ENCODE measurements at regions not wholly inside any gene's neighbourhood (a gene's known extent, or its start where the extent isn't known, plus 50 kb on each side); places are given as distances from the start of the nearest gene placed in this dataset.
A peak's percentile ranks its signal among the peaks of the same experiment; 100 is the strongest.

GRCh38 chr18:11258039-11258610 is 108.8 kb upstream of the PIEZO2 start:
- H3K79me2 ChIP-seq (ENCODE audit: insufficient read depth), result no peaks in the 10 kb centered on the region
- no peaks in the 10 kb centered on the region for H3K9me3 ChIP-seq
- no peaks in the 10 kb centered on the region for H3K36me3 ChIP-seq (replicated peaks in 1 of 2; ENCODE audit: control insufficient read depth in 1 of 2, insufficient read depth in 2 of 2, low read length in 1 of 2)
- peak overlapping the region in 1 of 2 experiments; percentile 79; a peak in 2 of 4 replicates for H3K27ac ChIP-seq (ENCODE audit: low read depth in 2 of 2, low read length in 1 of 2)
- H3K27me3 ChIP-seq (ENCODE audit: insufficient read depth), result no peaks in the 10 kb centered on the region
- peaks cover 0 to 13% of the 10 kb centered on the region in 2 experiments; a peak in 2 of 4 replicates for H3K4me1 ChIP-seq (ENCODE audit: control insufficient read depth in 1 of 2, insufficient read depth in 2 of 2, low read depth in 1 of 2, low read length in 1 of 2)
- H3K4me2 ChIP-seq, result no peak overlapping the region
- DNase-seq, result peak; percentile 62
- no peaks in the 10 kb centered on the region for H4K20me1 ChIP-seq (ENCODE audit: insufficient read depth)
- CTCF ChIA-PET, result no interaction called here
- no peak overlapping the region for H3K4me3 ChIP-seq (ENCODE audit: low read depth in 2 of 2, low read length in 1 of 2)
- WGBS (ENCODE audit: low lambda C conversion rate), result 3% methylated on average over 1 of the region's 1 CpG
- TF ChIP-seq TAF1 (IDR thresholded peaks at IDR 0.05; ENCODE audit: borderline replicate concordance, low read depth, low read length) (no peak), EP300 (IDR thresholded peaks at IDR 0.05; ENCODE audit: borderline replicate concordance in 1 of 2, low read depth in 1 of 2, low read length in 1 of 2) (peak in 1 of 2 experiments; percentile 41; a peak in 1 of 4 replicates), POLR2AphosphoS5 (IDR thresholded peaks at IDR 0.05; ENCODE audit: low read depth, low read length) (no peak), MEF2A (IDR thresholded peaks at IDR 0.05; ENCODE audit: borderline replicate concordance, low read depth) (no peak), CHD2 (IDR thresholded peaks at IDR 0.05; ENCODE audit: low read length, partially characterized antibody) (peak; percentile 54), RCOR1 (IDR thresholded peaks at IDR 0.05; ENCODE audit: low read length) (peak; percentile 61; the same call in 1 of the 2 replicates), GATA2 (CRISPR knock-in tag; IDR thresholded peaks at IDR 0.05) (peak; percentile 67), FOXJ3 (CRISPR knock-in tag; IDR thresholded peaks at IDR 0.05) (no peak), TCF12 (IDR thresholded peaks at IDR 0.05) (peak; percentile 29; the same call in 1 of the 2 replicates)
- H3K9me2 ChIP-seq, result no peaks in the 10 kb centered on the region
- no peak overlapping the region for H2AFZ ChIP-seq (ENCODE audit: low read depth)
- H3K9ac ChIP-seq, result no peak overlapping the region
- H3F3A ChIP-seq (replicated peaks; ENCODE audit: insufficient read depth), result no peaks in the 10 kb centered on the region
- POLR2A ChIA-PET, result no interaction called here

- no peak overlapping the region for H3K4me2 ChIP-seq
- H3F3A ChIP-seq (replicated peaks; ENCODE audit: insufficient read depth), result no peaks in the 10 kb centered on the region
- no peaks in the 10 kb centered on the region for H4K20me1 ChIP-seq (ENCODE audit: insufficient read depth)
- peaks cover 0 to 13% of the 10 kb centered on the region in 2 experiments; a peak in 2 of 4 replicates for H3K4me1 ChIP-seq (ENCODE audit: control insufficient read depth in 1 of 2, insufficient read depth in 2 of 2, low read depth in 1 of 2, low read length in 1 of 2)
- H2AFZ ChIP-seq (ENCODE audit: low read depth), result no peak overlapping the region
- no peak overlapping the region for H3K27ac ChIP-seq (ENCODE audit: low read depth in 2 of 2, low read length in 1 of 2)
- H3K4me3 ChIP-seq (ENCODE audit: low read depth in 2 of 2, low read length in 1 of 2), result no peak overlapping the region
- no peaks in the 10 kb centered on the region for H3K36me3 ChIP-seq (replicated peaks in 1 of 2; ENCODE audit: control insufficient read depth in 1 of 2, insufficient read depth in 2 of 2, low read length in 1 of 2)
- H3K79me2 ChIP-seq (ENCODE audit: insufficient read depth), result no peaks in the 10 kb centered on the region
- H3K9ac ChIP-seq, result no peak overlapping the region
- ChIA-PET CTCF (interaction anchor here (0.6 kb wide), 1 partner anchor 264 kb away, joined by 3 read pairs; no protein-coding TSS in a partner anchor), POLR2A (no interaction called here)
- H3K27me3 ChIP-seq (ENCODE audit: insufficient read depth), result no peaks in the 10 kb centered on the region
- TF ChIP-seq NRF1 (IDR thresholded peaks at IDR 0.05; ENCODE audit: low read depth, low read length) (no peak), SIN3A (IDR thresholded peaks at IDR 0.05; ENCODE audit: borderline replicate concordance, low read depth, low read length) (no peak), EZH2phosphoT487 (IDR thresholded peaks at IDR 0.05; ENCODE audit: borderline replicate concordance, low read depth) (no peak), FOXM1 (IDR thresholded peaks at IDR 0.05; ENCODE audit: low read depth) (no peak), MXI1 (IDR thresholded peaks at IDR 0.05; ENCODE audit: low read depth, low read length) (no peak), EP300 (IDR thresholded peaks at IDR 0.05; ENCODE audit: borderline replicate concordance in 1 of 2, low read depth in 1 of 2, low read length in 1 of 2) (no peak), ELF1 (IDR thresholded peaks at IDR 0.05) (no peak), IRF3 (IDR thresholded peaks at IDR 0.05; ENCODE audit: low read depth, low read length) (no peak), REST (IDR thresholded peaks at IDR 0.05; ENCODE audit: low read depth, low read length) (no peak), ZBTB33 (IDR thresholded peaks at IDR 0.05; ENCODE audit: borderline replicate concordance, low read depth) (no peak)
- no peaks in the 10 kb centered on the region for H3K9me3 ChIP-seq
- no peak for DNase-seq
- no peaks in the 10 kb centered on the region for H3K9me2 ChIP-seq
These were observed 106.9 kb upstream of the PIEZO2 start for GRCh38 chr18:11256251-11256650.
